Anterior cingulate cortex (tissue), 58 donors: ENCODE measurements at regions not wholly inside any gene's neighbourhood (a gene's known extent, or its start where the extent isn't known, plus 50 kb on each side); places are given as distances from the start of the nearest gene placed in this dataset.
"Not testable (repeated sequence)": the region's sequence is repeated elsewhere in the genome, so short reads cannot be mapped to it uniquely, and the experiment has no call there.

ENCODE experiments used
- DNase-seq, 58 donors: peaks; one replicate each; lab custom pipeline; 2025; lab: John Stamatoyannopoulos, UW

DNA sequence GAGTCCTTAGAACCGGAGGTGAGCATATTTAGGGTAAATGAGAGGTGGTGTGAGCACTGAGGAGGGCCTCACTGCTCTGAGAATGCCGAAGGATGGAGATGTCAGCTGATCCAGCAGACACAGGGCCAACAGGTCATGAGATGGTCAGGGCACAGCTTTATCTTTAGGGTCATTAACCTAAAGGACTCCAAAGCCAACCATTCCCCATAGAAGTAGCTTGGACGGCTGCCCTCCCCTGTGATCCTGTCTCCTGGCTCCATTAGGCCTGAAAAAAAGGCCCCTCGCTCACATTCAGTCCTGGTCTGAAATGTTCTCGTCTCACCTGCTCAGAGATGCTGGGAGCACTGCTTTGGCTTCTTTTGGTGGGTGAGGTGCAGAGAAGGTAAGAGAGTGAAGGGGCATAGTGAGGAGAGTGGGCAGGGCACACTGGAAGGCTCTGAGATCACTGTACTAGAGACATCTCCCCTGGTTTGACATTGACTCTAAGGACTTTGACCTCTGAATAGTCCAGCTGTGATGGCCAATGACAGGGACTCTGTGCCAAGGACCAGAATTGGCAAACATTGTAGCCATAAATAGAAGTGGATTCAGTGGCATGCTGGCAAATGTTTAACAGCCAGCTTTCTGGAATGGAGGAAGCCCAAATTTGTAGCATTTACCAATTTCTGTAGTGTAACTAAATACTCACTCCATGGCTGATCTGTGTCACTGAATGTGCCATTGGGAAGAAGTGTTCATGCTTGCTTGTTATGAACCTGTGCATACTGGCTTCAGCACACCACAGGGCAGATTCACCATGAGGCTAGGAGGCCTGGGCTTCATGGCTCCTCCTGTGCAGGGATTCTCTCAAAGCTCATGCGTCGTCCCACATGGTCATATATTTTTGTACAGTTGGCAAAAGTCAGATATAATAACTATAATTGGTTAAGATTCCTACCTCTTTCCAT, 76.2 kb upstream of the MRPS22 start:
- no peak for DNase-seq

DNA sequence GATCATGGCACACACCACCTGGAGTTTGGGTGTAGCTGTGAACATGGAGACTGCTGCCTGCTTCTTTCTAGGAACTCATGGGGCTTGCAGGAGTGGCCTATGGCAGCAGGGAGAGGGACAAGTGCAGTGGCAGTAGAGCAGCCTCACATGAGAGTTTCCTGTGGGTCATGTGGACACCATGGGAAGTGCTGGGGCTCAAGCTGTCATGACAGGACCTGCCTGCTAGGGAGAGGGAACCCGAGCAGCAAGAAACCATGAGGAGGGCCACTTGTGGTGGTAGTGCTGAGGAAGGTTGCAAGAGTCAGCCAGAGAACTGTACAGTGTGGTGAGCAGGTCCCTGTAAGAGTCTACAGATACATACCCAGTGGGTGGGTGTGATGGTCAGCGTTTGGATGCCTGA, 73.8 kb upstream of the MRPS22 start:
- DNase-seq: no peak

DNA sequence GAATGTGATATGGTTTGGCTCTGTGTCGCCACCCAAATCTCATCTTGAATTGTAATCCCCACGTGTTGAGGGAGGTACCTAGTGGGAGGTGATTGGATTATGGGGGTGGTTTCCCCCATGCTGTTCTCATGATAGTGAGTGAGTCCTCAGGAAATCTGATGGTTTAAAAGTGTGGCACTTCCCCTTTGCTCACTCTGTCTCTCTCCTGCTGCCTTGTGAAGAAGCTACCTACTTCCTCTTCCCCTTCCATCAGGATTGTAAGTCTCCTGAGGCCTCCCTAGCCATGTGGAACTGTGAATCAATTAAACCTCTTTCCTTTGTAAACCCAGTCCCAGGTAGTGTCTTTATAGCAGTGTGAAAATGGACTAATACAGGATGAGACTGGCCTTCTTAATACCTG, 73.2 kb upstream of the MRPS22 start:
- DNase-seq: not testable (repeated sequence)

DNA sequence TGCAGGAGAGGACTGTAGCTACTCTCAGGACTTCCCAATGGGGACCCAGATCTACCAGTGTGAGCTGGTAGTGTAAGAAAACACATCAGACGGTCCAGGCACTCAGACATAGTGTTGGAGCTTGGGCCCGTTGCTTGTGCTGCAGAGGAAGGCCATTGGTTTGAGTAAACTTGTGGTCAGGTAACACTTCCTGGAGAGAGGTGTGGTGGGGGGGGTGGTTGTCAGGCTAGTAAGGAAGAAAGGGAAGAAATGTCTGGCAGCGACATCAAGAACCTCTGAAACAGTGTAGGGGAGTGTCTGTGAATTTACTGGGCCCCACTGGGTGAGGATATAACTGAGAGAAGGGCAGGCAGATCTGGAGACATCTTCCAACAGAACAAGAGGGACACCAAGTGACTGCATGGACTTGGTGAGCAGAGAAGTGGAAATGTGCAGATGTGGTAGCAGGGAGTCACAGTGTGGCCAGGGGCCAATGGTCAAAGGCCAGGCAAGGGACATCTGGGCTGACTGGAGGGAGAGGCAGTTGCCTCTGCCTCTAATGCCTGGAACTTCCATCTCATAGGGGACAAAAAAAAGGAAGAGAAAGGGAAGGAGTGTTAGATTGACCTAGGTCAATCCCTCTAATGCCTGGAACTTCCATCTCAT, 63.7 kb upstream of the MRPS22 start:
- DNase-seq: peak in 1 of 58 donors; percentile 10

DNA sequence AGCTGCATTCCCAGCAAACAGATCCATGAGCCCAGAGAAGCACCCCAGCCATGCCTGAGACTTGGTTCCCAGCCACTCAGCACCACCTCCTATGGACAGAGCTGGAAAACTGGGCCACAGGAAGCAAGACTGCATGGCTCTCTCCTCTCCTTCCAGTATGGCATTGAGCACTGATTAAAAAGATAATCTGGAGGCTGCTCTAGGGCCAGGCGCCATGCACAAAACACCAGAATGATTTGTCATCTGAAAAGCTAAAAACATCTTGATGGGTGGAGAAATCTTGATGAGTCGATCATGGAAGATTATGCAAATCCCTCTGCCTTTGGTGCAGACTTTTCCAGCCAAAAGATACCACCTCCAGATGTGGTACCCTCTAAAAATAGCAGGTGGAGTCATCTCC, 62.7 kb upstream of the MRPS22 start:
- no peak for DNase-seq

DNA sequence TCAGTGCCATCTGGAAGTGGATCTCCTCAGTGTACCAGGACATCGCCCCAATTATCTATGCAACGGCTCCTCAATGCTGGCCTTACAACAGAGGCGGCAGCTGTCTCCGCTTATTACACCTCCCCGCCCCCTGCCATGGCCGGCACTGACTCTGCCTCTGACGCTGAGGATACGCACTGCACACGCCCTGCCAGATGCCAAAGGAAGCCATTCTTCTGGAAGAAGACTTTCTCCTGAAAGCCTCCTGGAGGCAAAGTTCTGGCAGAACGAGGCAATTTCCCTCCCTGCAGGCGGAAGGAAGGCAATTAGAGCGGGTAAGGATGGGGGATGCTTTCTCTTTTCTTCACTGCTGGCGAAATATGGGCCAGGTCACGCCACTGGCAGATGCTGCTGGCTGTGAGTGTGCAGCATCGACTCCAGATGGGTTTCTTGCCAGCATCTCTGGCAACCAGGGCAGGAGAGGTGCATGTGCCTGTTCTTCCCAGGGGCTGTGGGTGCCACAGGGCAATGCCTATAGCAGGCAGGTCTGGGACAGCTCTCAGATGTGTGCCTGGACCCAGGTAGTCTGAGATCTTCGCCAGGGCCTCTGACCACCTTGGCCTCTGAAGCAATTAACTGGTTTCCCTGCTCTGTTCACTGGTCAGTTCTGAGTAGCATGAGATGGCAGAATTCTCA, 62.2 kb upstream of the MRPS22 start:
- peak in 25 of 58 donors; percentile 4 to 66 (median 14) for DNase-seq

DNA sequence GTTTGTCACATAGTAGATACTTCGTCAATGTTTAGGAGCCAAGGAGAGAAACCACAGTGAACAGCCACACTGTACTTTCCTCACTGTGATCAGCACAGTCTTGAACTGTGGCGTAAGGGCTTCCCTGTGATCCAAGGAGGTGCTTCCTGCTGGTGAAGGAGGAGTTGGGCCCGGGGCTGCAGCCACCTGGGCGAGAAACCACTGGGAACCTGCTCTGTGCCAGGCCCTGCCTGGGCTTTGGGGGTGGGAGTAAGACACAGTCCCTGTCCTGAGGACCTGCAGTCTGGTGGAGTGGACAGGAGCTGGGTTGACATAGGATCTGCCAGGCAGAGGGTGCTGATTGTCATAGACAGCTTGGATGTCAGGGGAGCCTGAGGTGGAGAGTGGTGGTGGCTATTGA, 60.5 kb upstream of the MRPS22 start:
- no peak for DNase-seq

DNA sequence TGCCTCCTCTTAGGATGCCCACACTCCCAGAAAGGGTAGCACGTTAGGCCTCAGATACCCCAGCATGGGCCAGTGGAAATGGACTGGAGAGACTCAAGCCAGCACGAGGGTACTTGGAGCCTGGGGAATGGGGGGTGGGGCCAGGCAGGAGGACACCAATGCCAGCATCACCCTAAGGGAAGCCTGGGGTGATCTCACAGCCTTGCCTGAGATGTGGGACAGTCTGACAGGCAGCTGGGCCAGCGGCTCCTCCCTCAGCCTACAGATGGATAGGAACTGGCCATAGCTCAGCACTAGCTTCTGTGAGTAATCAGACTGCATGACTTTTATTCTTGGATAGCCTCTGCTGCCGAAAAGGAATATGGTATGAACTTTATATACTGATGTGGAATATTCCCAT, 59.6 kb upstream of the MRPS22 start:
- peak in 3 of 58 donors; percentile 5 to 24 (median 6) for DNase-seq

DNA sequence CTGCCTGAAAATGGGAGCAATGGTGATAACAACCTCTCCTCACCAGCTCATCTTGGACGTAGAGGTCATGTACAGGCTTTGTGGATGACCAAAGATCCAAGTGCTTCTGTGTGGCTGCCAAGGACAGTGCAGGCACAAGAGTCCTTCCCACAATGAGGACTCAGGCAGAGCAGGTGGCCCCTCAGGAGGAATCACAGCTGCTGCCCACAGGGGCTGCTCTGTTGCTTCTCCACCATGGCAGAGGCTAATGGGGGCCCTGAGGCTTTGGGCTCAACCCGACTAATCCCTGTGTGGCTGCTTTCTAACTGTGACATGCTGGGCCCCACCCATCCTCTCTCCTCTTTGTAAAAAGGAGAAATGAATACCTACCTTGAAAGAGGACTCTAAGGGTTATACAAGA, 58.1 kb upstream of the MRPS22 start:
- no peak for DNase-seq

DNA sequence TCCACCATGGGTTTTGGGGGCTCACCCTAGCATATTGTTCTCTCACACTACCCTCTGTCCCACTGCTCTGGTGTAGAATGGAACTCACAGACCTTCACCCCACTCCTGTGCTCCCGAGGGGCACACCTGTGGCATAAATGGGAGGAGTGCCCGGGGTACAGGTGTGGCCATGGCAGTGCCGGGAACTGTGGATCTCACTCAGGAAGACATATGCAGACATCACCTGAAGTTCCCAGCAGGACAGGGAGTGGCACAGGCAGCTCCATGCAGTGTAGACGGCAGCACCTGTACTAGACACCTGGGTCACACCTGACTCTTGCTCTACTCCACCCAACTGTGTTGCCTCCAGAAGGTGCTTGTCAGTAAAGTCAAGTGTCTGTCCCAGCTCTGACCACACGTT, 57.6 kb upstream of the MRPS22 start:
- DNase-seq: no peak

DNA sequence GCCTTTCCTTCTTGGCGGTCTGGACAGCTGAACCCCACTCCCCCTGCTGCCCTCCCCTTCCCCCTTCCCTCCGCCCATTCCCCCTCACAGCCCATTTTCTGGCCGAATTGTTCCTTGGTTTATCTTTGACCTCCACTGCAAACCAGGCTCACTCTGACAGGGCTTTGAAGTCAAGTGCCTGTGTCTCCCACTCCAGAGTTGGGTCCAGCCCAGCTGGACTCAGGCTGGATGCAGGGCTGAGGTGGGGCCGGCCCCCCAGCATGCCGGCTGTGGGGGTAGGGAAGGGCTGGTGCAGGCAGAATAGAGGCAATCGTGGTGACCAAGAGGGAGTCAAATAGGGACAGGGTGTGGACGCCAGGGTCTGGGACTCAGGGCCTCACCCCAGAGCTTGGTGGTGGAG, 57.0 kb upstream of the MRPS22 start:
- no peak for DNase-seq

DNA sequence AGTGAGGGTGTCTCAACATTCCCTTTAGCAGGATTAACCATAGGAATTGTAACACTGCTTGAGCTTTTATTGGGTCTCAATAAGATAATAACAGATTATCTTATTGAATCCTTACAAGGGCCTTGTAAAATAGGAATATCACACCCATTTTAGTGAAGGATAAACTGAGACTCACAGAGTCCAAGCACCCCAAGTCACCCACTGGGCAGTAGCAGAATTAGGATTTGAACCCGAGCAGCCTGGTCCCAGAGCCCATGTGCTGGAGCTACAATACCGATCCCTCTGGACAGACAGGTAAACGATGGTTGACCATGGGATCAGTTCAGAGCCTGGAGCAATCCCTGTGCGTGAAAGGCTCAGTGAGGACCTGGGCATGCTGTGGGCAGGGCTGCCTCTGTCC, 56.3 kb upstream of the MRPS22 start:
- no peak for DNase-seq

DNA sequence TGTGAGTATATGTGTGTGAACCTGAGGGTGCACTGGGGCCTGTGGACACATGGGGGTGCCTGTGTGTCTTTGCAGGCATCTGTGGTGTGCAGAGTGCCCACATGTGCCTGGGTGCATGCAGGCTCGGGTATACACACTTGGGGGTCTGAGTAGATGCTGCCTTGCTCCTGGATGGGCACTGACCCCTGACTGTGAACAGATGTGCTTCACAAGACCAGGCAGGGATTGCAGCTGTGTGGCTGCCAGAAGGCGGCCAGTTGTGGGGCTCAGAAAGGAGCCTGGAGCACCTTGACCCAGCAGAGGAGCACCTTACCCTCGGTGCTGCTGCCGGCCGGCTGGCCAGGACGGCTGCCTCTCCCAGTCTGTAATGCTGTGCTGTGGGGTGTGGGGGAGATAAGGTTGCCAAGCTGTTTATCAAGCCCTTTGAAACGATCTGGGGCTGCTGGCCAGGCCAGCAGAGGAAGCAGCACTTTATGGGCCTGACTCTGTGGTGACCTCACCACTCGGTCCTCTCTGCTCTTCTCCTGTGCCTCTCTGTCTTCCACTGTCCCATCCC, 55.5 kb upstream of the MRPS22 start:
- DNase-seq: no peak

DNA sequence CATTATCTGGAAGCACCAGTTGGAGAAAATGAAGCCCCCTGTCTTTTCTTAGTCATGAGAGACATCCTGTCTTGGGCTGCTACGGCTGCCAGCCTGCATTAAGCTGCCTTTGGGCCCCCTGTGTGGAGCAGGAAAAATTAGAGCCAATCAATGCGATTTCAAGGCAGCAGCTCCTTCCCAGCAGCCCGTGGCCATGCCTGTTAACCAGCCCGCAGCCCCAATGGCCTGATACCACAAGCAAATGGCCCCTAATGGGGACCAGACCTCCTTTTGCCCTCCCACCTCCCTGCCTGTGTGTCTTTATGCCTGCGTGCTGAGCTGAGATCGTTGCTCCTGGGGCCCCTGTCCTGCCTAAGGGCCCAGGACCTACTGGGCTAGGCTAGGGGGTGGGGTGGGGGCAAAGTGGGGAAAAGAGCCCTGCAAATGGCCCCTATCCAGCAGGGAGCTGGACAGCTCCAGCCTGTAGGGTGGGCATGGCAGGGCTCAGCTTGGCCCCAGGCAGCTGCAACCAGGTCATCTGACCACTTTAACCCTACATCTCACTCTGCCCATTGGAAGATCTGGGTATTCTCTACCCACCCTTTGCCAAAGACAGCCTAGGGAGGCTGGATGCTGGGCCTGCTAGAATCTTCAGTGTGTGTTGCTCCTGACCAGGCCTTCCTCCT, 53.8 kb upstream of the MRPS22 start:
- no peak for DNase-seq

DNA sequence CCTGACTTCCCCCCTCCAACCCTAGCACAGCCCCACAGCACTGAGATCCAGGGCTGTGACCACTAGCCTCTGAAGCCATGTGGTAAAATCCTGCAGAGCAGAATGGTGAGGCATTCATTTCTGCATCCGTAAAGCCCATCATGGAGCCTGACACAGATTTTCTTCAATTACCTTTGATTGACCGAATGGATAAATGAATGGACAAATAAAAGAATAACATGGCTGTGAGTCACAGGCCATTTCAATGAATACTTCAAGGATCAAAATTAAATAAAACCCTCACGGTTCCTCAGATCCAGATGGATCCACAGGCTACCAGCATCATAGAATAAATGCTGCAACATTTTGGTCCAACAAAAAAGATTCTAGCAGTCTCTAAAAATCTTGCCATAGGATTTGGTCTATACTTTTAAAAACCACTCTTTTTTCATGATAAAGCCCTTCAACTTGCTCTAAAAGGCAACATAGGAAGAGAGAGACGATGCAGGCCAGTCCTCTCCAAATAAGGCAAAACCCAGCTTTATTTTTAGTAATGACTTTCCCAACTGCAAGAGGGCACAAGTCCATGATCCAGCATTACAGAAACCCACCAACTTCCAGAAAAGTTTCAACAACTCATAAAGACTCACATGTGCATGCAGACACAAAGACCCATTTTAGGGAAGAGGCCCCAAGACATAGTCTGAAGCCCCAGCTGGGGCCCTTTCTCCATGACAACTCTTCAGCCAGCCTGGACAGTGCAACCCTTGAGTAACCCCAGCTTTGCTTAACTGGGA, 52.4 kb upstream of the MRPS22 start:
- DNase-seq: no peak

DNA sequence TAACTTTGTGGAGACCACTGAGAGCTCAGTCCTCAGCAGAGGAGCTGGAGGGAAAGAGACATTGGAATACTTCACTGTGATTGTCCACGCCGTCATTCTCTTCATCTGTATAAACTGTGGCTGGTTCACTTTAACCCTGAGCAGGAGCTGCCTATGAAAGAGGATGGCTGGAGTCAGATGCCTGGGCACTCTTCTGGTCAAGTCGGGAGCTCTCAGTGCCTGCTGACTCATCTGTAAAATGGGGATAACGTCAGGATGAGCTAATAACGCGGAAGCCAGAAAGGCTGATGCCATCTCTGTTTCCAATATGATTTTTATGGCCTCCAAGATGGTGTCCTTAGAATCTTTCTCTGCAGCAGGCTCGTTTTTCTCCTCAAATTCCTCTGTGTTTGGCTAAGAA, 51.6 kb upstream of the MRPS22 start:
- DNase-seq: no peak

DNA sequence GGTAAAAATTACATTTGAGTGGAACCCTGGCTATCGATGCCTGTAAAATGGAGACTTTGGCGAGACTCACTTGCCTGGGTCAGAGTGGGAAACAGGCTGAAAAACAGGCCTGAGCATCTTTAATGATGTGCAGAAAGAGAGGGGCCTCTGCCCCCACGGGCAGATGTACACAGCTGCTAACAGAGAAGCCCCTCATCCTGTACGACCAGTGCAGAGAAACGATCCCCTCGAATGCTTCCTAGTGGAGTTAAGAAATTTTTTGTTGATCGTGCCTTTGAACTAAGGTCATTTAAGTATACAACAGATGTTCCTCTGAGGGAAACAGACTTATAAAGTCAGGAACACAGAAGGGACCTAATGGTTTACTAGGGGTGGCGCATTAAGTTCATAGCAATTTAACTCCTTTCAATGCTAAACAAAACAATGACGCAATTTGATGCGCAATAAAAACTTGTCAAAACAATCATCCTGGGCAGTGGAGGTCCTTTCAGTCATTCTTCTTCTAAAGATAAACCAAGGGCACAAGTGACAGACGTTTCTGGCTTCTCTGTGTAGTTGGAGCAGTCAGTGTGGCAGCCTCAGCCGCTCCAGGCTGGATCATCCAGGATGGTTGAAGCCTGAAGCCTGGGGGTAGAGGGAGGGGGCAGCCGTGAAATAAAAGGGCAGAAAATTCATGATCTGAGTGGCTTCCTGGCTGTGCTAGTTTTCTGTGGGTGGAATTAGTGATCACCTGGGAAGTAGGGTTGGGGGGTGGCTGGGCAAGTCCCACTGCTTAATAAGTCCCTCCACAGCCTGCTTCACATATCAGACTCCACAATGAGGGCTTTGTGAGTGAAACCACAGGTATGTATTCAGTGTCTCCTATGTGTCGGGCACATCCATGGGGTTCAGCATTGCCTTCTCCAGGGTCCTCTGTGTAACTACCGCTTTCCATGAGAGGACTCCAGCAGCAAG, 50.8 kb upstream of the MRPS22 start:
- DNase-seq: no peak

DNA sequence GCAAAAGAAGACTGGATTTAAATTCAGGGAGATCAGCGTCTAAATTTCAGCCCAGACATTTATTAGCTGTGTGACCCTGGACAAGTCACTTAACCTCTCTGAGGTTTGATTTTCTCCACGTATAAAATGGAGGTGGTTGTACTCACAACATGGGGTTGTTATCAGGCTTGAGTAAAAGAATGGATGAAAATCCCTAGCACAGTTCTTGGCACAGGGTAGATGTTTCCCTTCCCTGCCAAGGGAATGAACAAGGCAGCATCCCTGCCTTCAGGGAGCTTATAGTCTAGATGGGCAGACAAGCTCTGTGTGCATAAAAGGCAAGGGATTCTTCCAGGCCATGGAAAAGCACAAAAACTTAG, 50.2 kb upstream of the MRPS22 start:
- no peak for DNase-seq
